IPS-15b (cell line): ENCODE measurements at regions not wholly inside any gene's neighbourhood (a gene's known extent, or its start where the extent isn't known, plus 50 kb on each side); places are given as distances from the start of the nearest gene placed in this dataset.

ENCODE experiments used
- H3K27me3 ChIP-seq: one replicate; pipeline ENCODE4 v1.6.1; 2013; ENCODE audit warnings: low read length; ENCODE audit not compliant: control insufficient read depth, insufficient read depth
- H3K36me3 ChIP-seq: one replicate; pipeline ENCODE4 v1.6.1; 2013; ENCODE audit warnings: low read length; ENCODE audit not compliant: control insufficient read depth, insufficient read depth
- H3K4me1 ChIP-seq: one replicate; pipeline ENCODE4 v1.6.1; 2013; ENCODE audit warnings: mild to moderate bottlenecking, low read length; ENCODE audit not compliant: control insufficient read depth, insufficient read depth
- H3K4me3 ChIP-seq: one replicate; pipeline ENCODE4 v1.5.1; 2013; ENCODE audit warnings: low read depth, low read length
- H3K9ac ChIP-seq: one replicate; pipeline ENCODE4 v1.6.1; 2013; ENCODE audit warnings: low read depth, mild to moderate bottlenecking, low read length
- H3K9me3 ChIP-seq: one replicate; pipeline ENCODE4 v1.6.1; 2013; ENCODE audit warnings: mild to moderate bottlenecking, low read length; ENCODE audit not compliant: control insufficient read depth, insufficient read depth

GRCh38 chr3:117135207-117135606 lies 425.6 kb downstream of the TUSC7 start:
- Histone ChIP-seq H3K36me3 (no peaks in the 10 kb centered on the region), H3K27me3 (no peaks in the 10 kb centered on the region), H3K4me3 (no peak overlapping the region), H3K4me1 (no peaks in the 10 kb centered on the region), H3K9me3 (no peaks in the 10 kb centered on the region), H3K9ac (no peak overlapping the region)

GRCh38 chr3:117136003-117136402 lies 426.4 kb downstream of the TUSC7 start:
- H3K27me3 ChIP-seq = no peaks in the 10 kb centered on the region
- no peak overlapping the region for H3K4me3 ChIP-seq
- no peaks in the 10 kb centered on the region for H3K9me3 ChIP-seq
- H3K9ac ChIP-seq = no peak overlapping the region
- H3K36me3 ChIP-seq = no peaks in the 10 kb centered on the region
- H3K4me1 ChIP-seq = no peaks in the 10 kb centered on the region

GRCh38 chr3:117137065-117137464 lies 427.5 kb downstream of the TUSC7 start:
- Histone ChIP-seq H3K27me3 (no peaks in the 10 kb centered on the region), H3K4me1 (no peaks in the 10 kb centered on the region), H3K4me3 (no peak overlapping the region), H3K9ac (no peak overlapping the region), H3K9me3 (no peaks in the 10 kb centered on the region), H3K36me3 (no peaks in the 10 kb centered on the region)

GRCh38 chr3:117139681-117140080 lies 430.1 kb downstream of the TUSC7 start:
- Histone ChIP-seq H3K27me3 (no peaks in the 10 kb centered on the region), H3K9ac (no peak overlapping the region), H3K9me3 (no peaks in the 10 kb centered on the region), H3K4me3 (no peak overlapping the region), H3K4me1 (no peaks in the 10 kb centered on the region), H3K36me3 (no peaks in the 10 kb centered on the region)

- Histone ChIP-seq H3K4me1 (peaks cover 3% of the 10 kb centered on the region), H3K36me3 (no peaks in the 10 kb centered on the region), H3K9ac (no peak overlapping the region), H3K4me3 (no peak overlapping the region), H3K9me3 (no peaks in the 10 kb centered on the region), H3K27me3 (no peaks in the 10 kb centered on the region)
Observed at GRCh38 chr3:117141812-117142211, 432.2 kb downstream of the TUSC7 start.

- Histone ChIP-seq H3K27me3 (no peaks in the 10 kb centered on the region), H3K4me3 (no peak overlapping the region)
Observed at GRCh38 chr3:117144853-117145252, 435.3 kb downstream of the TUSC7 start.

GRCh38 chr3:117145677-117146076 lies 436.1 kb downstream of the TUSC7 start:
- Histone ChIP-seq H3K9ac (no peak overlapping the region), H3K27me3 (no peaks in the 10 kb centered on the region), H3K9me3 (no peaks in the 10 kb centered on the region), H3K36me3 (no peaks in the 10 kb centered on the region), H3K4me1 (peaks cover 3% of the 10 kb centered on the region), H3K4me3 (no peak overlapping the region)

More at GRCh38 chr3:117144853-117145252, 435.3 kb downstream of the TUSC7 start:
- Histone ChIP-seq H3K9me3 (no peaks in the 10 kb centered on the region), H3K36me3 (no peaks in the 10 kb centered on the region), H3K9ac (no peak overlapping the region), H3K4me1 (peaks cover 3% of the 10 kb centered on the region)

GRCh38 chr3:117146571-117146970 lies 437.0 kb downstream of the TUSC7 start:
- Histone ChIP-seq H3K9me3 (no peaks in the 10 kb centered on the region), H3K4me3 (no peak overlapping the region), H3K36me3 (no peaks in the 10 kb centered on the region), H3K27me3 (no peaks in the 10 kb centered on the region), H3K4me1 (peaks cover 3% of the 10 kb centered on the region), H3K9ac (no peak overlapping the region)

- no peaks in the 10 kb centered on the region for H3K36me3 ChIP-seq
- H3K9me3 ChIP-seq = no peaks in the 10 kb centered on the region
- H3K9ac ChIP-seq = no peak overlapping the region
- no peak overlapping the region for H3K4me3 ChIP-seq
- no peaks in the 10 kb centered on the region for H3K27me3 ChIP-seq
- H3K4me1 ChIP-seq = peaks cover 3% of the 10 kb centered on the region
Observed at GRCh38 chr3:117149584-117149983, 440.0 kb downstream of the TUSC7 start.

GRCh38 chr3:117150628-117151027 lies 441.0 kb downstream of the TUSC7 start:
- no peaks in the 10 kb centered on the region for H3K36me3 ChIP-seq
- no peaks in the 10 kb centered on the region for H3K27me3 ChIP-seq
- H3K9me3 ChIP-seq = no peaks in the 10 kb centered on the region
- peaks cover 3% of the 10 kb centered on the region for H3K4me1 ChIP-seq
- H3K4me3 ChIP-seq = no peak overlapping the region
- no peak overlapping the region for H3K9ac ChIP-seq

- no peak overlapping the region for H3K4me3 ChIP-seq
- no peaks in the 10 kb centered on the region for H3K36me3 ChIP-seq
- no peaks in the 10 kb centered on the region for H3K4me1 ChIP-seq
- H3K9ac ChIP-seq = no peak overlapping the region
- H3K9me3 ChIP-seq = no peaks in the 10 kb centered on the region
- no peaks in the 10 kb centered on the region for H3K27me3 ChIP-seq
Observed at GRCh38 chr3:117160176-117160575, 450.6 kb downstream of the TUSC7 start.

GRCh38 chr3:117161816-117162215 lies 452.2 kb downstream of the TUSC7 start:
- Histone ChIP-seq H3K4me3 (no peak overlapping the region), H3K27me3 (no peaks in the 10 kb centered on the region), H3K9me3 (no peaks in the 10 kb centered on the region), H3K9ac (no peak overlapping the region), H3K4me1 (no peaks in the 10 kb centered on the region), H3K36me3 (no peaks in the 10 kb centered on the region)

GRCh38 chr3:117165176-117165575 lies 455.6 kb downstream of the TUSC7 start:
- H3K9ac ChIP-seq = no peak overlapping the region

More at GRCh38 chr3:117165176-117165575, 455.6 kb downstream of the TUSC7 start:
- Histone ChIP-seq H3K4me3 (no peak overlapping the region), H3K9me3 (no peaks in the 10 kb centered on the region), H3K27me3 (no peaks in the 10 kb centered on the region), H3K4me1 (no peaks in the 10 kb centered on the region), H3K36me3 (no peaks in the 10 kb centered on the region)
